Neutrophil (primary cell): ENCODE measurements at regions not wholly inside any gene's neighbourhood (a gene's known extent, or its start where the extent isn't known, plus 50 kb on each side); places are given as distances from the start of the nearest gene placed in this dataset.
"Not testable (repeated sequence)": the region's sequence is repeated elsewhere in the genome, so short reads cannot be mapped to it uniquely, and the experiment has no call there.

Experiments
- H3K27ac ChIP-seq: fragments of 200-600 bp; sonication (generic); 2 replicates; pipeline ENCODE4 v1.5.1; 2016; ENCODE audit warnings: mild to moderate bottlenecking, moderate library complexity
- H3K27me3 ChIP-seq: fragments of 200-600 bp; sonication (generic); 2 replicates; pipeline ENCODE4 v1.6.0; 2016; ENCODE audit warnings: mild to moderate bottlenecking
- H3K36me3 ChIP-seq: fragments of 200-600 bp; sonication (generic); 2 replicates; pipeline ENCODE4 v1.5.1; 2017
- H3K4me1 ChIP-seq, 2 experiments: fragments of 200-600 bp in 1 of 2; sonication (generic) in 1 of 2; 1 replicate in 1 of 2; 2 replicates in 1 of 2; pipeline versions ENCODE4 v1.5.1 to v1.6.1; 2013 to 2016; ENCODE audit warnings: low read depth in 1 of 2, low read length in 1 of 2, mild to moderate bottlenecking in 1 of 2, moderate library complexity in 1 of 2; ENCODE audit not compliant: control insufficient read depth in 1 of 2, insufficient read depth in 1 of 2
- H3K4me3 ChIP-seq, 2 experiments: fragments of 200-600 bp in 1 of 2; sonication (generic) in 1 of 2; 1 replicate in 1 of 2; 2 replicates in 1 of 2; pipeline ENCODE4 v1.5.1; 2013 to 2016; ENCODE audit warnings: low read depth in 1 of 2, low read length in 1 of 2, mild to moderate bottlenecking in 1 of 2, moderate library complexity in 1 of 2
- H3K9me3 ChIP-seq: fragments of 200-600 bp; sonication (generic); 2 replicates; pipeline ENCODE4 v1.5.1; 2016
- TF ChIP-seq, protein P1 (sequence below): fragments of 200-600 bp; sonication (generic); IDR thresholded peaks from 2 replicates; pipeline ENCODE4 v1.5.1; 2016; ENCODE audit warnings: antibody characterized with exemption

DNA sequence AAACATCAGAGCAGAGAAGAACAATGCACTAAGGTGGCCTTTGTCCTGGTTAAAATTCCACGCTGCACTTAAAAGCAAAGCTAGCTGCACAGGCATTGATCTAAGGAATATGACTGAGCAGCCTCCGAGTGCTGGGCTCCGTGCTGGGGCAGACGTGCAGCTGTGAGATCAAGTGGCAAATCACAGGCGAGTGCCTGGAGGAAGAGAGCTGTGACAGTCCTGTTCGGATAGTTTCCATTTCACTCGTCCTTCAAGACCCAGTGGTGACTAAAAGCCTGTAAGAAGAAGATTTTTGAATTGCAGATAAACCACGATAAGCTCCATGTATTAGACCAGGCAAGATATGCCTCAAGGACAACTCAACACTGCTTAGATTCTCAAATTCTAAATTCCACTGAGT is 247.9 kb downstream of the ANKRD60 start:
- TF ChIP-seq, protein P1, sequence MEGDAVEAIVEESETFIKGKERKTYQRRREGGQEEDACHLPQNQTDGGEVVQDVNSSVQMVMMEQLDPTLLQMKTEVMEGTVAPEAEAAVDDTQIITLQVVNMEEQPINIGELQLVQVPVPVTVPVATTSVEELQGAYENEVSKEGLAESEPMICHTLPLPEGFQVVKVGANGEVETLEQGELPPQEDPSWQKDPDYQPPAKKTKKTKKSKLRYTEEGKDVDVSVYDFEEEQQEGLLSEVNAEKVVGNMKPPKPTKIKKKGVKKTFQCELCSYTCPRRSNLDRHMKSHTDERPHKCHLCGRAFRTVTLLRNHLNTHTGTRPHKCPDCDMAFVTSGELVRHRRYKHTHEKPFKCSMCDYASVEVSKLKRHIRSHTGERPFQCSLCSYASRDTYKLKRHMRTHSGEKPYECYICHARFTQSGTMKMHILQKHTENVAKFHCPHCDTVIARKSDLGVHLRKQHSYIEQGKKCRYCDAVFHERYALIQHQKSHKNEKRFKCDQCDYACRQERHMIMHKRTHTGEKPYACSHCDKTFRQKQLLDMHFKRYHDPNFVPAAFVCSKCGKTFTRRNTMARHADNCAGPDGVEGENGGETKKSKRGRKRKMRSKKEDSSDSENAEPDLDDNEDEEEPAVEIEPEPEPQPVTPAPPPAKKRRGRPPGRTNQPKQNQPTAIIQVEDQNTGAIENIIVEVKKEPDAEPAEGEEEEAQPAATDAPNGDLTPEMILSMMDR: no peak
- Histone ChIP-seq H3K36me3 (no peaks in the 10 kb centered on the region), H3K27ac (no peak overlapping the region), H3K9me3 (no peaks in the 10 kb centered on the region), H3K27me3 (no peaks in the 10 kb centered on the region), H3K4me3 (no peak overlapping the region), H3K4me1 (no peaks in the 10 kb centered on the region)

DNA sequence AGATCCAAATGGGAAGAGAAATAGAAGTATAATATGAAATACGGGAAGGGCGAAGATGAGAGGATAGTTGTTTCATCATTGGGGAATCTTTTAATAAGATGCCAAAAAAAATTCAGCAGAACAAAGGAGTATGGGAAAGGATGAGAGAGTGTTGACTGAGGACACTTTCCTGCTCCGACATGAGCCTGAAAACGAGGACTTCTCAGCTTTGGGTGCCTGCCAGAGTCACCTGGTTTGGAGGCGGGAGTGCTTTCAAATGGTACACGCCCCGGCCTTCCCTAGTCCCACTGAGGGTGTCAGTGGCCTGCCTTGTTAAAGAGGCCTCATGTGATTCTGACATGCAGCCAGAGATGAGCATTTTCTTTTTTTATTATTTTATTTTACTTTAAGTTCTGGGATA is 250.9 kb downstream of the ANKRD60 start:
- no peak overlapping the region for H3K4me3 ChIP-seq

DNA sequence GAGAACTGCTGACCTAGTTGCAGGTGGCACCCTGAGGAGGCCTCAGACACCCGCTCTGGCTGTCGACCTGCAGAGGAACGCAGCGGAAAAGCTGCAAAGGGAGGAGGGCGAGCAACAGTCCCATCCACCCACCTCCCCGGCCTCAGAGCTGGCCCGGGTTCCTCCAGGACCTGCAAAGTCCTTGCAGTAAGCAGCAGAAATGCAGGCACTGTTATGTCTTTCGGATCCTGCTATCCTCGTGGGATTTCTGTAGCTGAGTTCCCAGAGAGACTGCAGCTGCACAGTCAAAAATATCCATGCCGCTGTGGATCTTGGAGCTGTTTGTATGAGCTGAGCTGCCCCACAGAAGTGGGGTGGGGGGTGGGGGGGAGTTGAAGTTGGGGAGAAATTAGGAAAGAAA is 251.3 kb downstream of the ANKRD60 start:
- no peak overlapping the region for H3K4me3 ChIP-seq
- H3K9me3 ChIP-seq: no peaks in the 10 kb centered on the region
- TF ChIP-seq, protein P1: no peak
- H3K4me1 ChIP-seq: no peaks in the 10 kb centered on the region
- H3K36me3 ChIP-seq: no peaks in the 10 kb centered on the region
- H3K27me3 ChIP-seq: no peaks in the 10 kb centered on the region
- H3K27ac ChIP-seq: no peak overlapping the region

More for the DNA sequence above, 250.9 kb downstream of the ANKRD60 start:
- Histone ChIP-seq H3K27me3 (no peaks in the 10 kb centered on the region), H3K27ac (no peak overlapping the region), H3K9me3 (no peaks in the 10 kb centered on the region), H3K4me1 (no peaks in the 10 kb centered on the region), H3K36me3 (no peaks in the 10 kb centered on the region)
- TF ChIP-seq, protein P1: no peak

DNA sequence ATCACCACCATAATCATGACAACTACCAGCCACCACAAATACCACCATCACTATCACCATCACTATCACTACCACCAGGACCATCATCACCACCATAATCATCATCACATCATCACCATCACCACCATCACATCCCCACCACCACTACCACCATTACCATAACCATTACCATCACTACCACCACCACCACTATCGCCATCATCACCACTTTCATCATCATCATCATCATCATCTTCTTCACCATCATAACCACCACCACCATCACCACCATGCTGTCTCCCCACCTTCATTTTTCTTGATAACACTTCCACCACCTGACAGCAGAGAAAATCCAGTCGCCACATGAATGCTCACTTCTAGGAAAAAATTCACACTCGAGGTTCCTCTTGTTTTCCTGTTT is 253.6 kb downstream of the ANKRD60 start:
- H3K27me3 ChIP-seq: no peaks in the 10 kb centered on the region
- no peaks in the 10 kb centered on the region for H3K9me3 ChIP-seq
- H3K27ac ChIP-seq: no peak overlapping the region
- H3K36me3 ChIP-seq: no peaks in the 10 kb centered on the region
- no peaks in the 10 kb centered on the region for H3K4me1 ChIP-seq
- H3K4me3 ChIP-seq: no peak overlapping the region
- TF ChIP-seq, protein P1: no peak

DNA sequence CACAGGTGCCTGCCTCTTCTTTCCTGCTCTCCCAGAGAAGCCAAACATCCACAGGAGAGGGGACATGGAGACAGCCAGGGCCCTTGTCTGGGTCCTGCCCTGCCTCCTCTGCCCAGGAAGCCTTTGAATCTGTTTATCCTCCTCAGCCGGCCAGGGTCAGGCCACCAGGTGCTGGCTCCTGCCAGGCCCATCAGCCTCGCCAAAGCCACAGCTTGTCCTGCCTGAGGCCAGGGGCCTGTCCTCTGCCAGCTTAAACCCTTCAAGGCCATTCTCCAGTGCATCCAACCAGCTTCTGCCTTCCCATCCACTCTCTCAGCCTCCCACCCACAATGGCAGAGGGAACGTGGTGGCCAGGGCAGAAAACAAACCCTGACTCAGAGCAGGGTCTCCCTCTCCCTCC is 254.6 kb downstream of the ANKRD60 start:
- TF ChIP-seq, protein P1: no peak
- H3K9me3 ChIP-seq: no peaks in the 10 kb centered on the region
- no peaks in the 10 kb centered on the region for H3K36me3 ChIP-seq
- no peaks in the 10 kb centered on the region for H3K27me3 ChIP-seq
- no peak overlapping the region for H3K4me3 ChIP-seq
- H3K4me1 ChIP-seq: no peaks in the 10 kb centered on the region
- no peak overlapping the region for H3K27ac ChIP-seq

DNA sequence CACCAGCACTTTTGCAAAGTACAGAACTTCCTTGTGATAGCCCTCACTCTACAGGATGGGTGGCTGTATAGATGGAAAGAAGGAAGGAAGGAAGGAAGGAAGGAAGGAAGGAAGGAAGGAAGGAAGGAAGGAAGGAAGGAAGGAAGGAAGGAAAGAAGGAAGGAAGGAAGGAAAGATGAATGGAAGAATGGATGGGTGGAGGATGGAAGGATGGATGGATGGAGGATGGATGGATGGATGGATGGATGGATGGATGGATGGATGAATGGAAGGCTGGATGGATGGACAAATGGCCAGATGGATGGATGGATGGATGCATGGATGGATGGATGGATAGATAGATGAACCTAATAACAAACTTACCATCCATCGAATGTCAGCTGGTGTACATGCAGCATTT is 256.9 kb downstream of the ANKRD60 start:
- not testable (repeated sequence) for H3K27ac ChIP-seq, H3K4me1 ChIP-seq, H3K36me3 ChIP-seq, H3K9me3 ChIP-seq, H3K27me3 ChIP-seq, H3K4me3 ChIP-seq
